H1 (cell line): ENCODE measurements at regions not wholly inside any gene's neighbourhood (a gene's known extent, or its start where the extent isn't known, plus 50 kb on each side); places are given as distances from the start of the nearest gene placed in this dataset.

Experiments
- ATF2 ChIP-seq: IDR thresholded peaks from 2 replicates; pipeline ENCODE4 v1.6.1; 2012; ENCODE audit warnings: low read length, inconsistent platforms
- CBX5 ChIP-seq: fragments of 300-800, 300-1000 bp; sonication (generic); IDR thresholded peaks from 2 replicates; pipeline ENCODE4 v1.7.1; 2016; ENCODE audit warnings: antibody characterized with exemption, low read length, low read depth
- CBX8 ChIP-seq: fragments of 300-800, 300-1000 bp; sonication (generic); IDR thresholded peaks from 2 replicates; pipeline ENCODE4 v1.7.1; 2016; ENCODE audit warnings: low read depth, low read length, borderline replicate concordance
- CHD7 ChIP-seq: fragments of 300-600 bp; sonication (generic); IDR thresholded peaks from 2 replicates; pipeline ENCODE4 v1.7.1; 2012; ENCODE audit warnings: low read length, moderate library complexity, mild to moderate bottlenecking, inconsistent platforms; ENCODE audit not compliant: insufficient replicate concordance
- CREB1 ChIP-seq: IDR thresholded peaks from 2 replicates; pipeline ENCODE4 v1.6.1; 2012; ENCODE audit warnings: inconsistent platforms
- NRF1 ChIP-seq: IDR thresholded peaks from 2 replicates; pipeline ENCODE4 v1.6.1; 2011; ENCODE audit warnings: mild to moderate bottlenecking, low read depth, low read length, improper control_type of control experiment
- RAD21 ChIP-seq, 2 experiments: IDR thresholded peaks in 1 of 2; conservative IDR thresholded peaks in 1 of 2; 2 replicates each; pipeline ENCODE4 v1.6.1; 2011; ENCODE audit warnings: low read depth in 2 of 2, low read length in 2 of 2, improper control_type of control experiment in 1 of 2, inconsistent platforms in 1 of 2, mild to moderate bottlenecking in 1 of 2, moderate library complexity in 1 of 2
- RFX5 ChIP-seq: IDR thresholded peaks from 2 replicates; pipeline ENCODE4 v1.6.1; 2011; ENCODE audit warnings: low read depth, low read length, improper control_type of control experiment, borderline replicate concordance
- SP1 ChIP-seq: IDR thresholded peaks from 2 replicates; pipeline ENCODE4 v1.6.1; 2011; ENCODE audit warnings: low read depth, low read length
- SP2 ChIP-seq: IDR thresholded peaks from 2 replicates; pipeline ENCODE4 v1.6.1; 2012; ENCODE audit warnings: mild to moderate bottlenecking, low read length, inconsistent platforms

- TF ChIP-seq CHD7 (no peak), NRF1 (no peak), RAD21 (IDR thresholded peaks at IDR 0.05 in 1 of 2, conservative IDR thresholded peaks at IDR 0.05 in 1 of 2; ENCODE audit: low read depth in 2 of 2, low read length in 2 of 2) (no peak), ATF2 (no peak), CBX5 (no peak), SP1 (no peak), CREB1 (no peak), SP2 (no peak), CBX8 (no peak), RFX5 (no peak)
Observed at GRCh38 chr6:159490298-159490937, 202.6 kb downstream of the SOD2 start (continued).
